ENCODE measurements at regions not wholly inside any gene's neighbourhood (a gene's known extent, or its start where the extent isn't known, plus 50 kb on each side); places are given as distances from the start of the nearest gene placed in this dataset.
"Not testable (repeated sequence)": the region's sequence is repeated elsewhere in the genome, so short reads cannot be mapped to it uniquely, and the experiment has no call there.

GRCh38 chr12:127829281-127830064, 437.5 kb upstream of the TMEM132C start:
- DNase-seq: no peak

GRCh38 chr12:127830065-127830460, 436.9 kb upstream of the TMEM132C start:
- no peak for DNase-seq

GRCh38 chr12:127830730-127831129, 436.2 kb upstream of the TMEM132C start:
- DNase-seq: no peak

DNA sequence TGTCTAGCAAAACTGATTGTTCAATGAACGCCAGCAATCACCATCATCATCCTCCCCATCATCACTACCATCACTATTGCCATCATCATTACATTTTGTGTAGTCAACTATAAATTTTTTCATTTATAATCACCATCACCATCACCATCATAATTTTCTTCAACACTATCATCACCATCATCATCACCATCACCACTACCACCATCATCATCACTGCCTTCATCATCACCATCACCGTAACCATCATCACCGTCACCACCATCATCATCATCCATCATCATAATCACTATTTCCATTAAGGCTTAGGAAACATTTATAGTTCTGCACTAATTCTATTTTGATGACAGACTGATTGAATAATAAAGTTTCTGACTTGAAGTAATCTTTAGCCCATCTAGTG, 434.8 kb upstream of the TMEM132C start:
- DNase-seq: no peak

GRCh38 chr12:127836802-127837201, 430.2 kb upstream of the TMEM132C start:
- not testable (repeated sequence) for DNase-seq

DNA sequence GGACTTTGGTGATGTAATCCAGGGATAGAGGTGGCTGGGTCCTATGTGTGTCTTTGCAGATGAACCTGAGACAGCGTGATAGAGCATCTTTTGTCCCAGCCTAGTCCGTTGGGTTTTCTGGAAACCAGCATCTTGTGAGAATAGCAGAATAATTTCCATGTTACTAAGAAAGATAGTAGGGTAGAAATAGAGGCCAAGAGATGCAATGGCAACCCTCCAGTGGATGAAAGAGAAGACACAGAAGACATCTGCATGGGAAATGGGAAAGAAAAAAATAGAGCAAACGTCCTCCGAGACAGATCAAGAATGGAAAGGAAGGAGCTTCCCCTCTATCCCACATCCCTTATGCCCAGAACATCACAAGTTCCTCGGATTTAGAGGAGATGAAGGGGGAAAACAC, 409.3 kb upstream of the TMEM132C start:
- DNase-seq: no peak

DNA sequence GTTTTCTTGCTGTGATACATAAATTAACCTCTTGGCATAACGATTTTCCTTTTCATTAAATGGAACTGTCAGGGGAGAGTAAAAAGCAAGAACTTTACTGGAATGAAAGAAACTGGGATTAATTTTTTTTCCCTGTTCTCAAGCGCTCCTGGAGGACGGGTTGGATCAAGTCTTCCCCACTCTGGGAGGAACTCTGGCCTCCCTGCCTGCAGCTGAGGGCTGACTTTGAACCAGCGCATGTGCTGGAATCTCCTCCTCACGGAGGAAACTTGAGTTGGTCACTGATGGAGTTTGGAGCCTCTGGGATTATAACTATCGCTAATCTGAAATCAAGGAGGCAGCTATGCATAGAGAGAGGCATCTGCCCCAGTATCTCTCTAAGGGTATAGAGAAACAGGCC, 406.4 kb upstream of the TMEM132C start:
- no peak for DNase-seq

GRCh38 chr12:127861406-127861805, 405.6 kb upstream of the TMEM132C start:
- DNase-seq: no peak

GRCh38 chr12:127873306-127873705, 393.7 kb upstream of the TMEM132C start:
- DNase-seq: no peak

- no peak for DNase-seq
These were observed 385.4 kb upstream of the TMEM132C start for GRCh38 chr12:127881371-127882140.

DNA sequence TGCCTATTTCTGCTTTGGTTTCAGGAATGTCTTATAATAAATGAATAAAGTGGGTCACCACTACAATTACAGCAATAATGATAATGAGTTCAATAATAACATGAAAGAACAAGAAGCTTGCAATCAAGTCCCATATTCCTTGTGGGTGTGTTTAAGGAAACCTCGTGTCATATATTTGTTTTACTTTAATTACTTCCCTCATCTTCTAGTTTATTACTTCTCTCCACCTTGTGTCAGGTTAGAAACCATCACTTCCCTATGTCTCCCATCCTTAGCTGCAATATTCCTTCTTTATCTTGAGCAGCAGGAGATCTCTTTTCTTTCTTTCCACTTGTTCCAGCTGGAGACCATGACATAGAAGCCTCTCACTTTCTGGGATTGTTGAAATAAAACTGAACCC, 384.0 kb upstream of the TMEM132C start:
- DNase-seq: no peak

DNA sequence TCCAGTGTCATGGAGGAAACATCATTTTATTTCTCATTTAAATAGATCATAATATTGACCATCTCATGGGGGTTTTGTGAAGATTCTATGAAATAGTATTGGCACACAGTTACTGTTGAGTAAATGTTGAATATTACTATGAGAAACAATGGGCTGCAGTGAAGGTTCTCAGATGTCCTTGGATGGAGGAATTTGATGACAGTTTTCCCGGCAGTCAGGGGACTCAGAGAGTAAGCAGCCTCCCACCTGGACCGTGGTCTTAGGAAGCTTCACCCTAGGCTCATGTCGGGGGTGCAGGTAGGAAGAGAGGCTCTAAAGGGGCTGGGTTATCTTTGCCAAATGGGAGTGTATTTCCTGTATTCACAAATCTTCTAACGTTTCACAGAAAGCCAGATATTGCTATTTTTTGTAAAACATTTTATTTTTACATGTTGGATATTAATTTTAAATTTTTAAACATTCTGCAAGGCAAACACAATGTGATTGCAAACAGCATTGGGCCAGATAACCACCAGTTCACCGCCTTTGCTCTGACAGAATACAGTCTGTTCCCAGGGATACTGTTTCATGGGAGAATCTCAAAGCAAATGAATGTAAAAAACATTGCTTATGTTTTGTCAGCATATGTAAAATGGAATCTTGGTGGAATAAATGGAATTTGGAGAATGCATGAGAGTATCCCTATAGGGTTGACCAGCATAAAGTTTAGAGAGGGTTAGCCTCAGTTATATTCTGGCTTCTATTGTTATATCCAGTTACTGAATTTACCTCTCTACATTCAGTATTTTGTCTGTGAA, 380.8 kb upstream of the TMEM132C start:
- no peak for DNase-seq

- no peak for DNase-seq
These were observed 380.1 kb upstream of the TMEM132C start for GRCh38 chr12:127886827-127887226.

- no peak for DNase-seq
These were observed 377.8 kb upstream of the TMEM132C start for GRCh38 chr12:127888943-127889719.

- DNase-seq: peak; percentile 14
These were observed 372.9 kb upstream of the TMEM132C start for GRCh38 chr12:127893895-127894609.

DNA sequence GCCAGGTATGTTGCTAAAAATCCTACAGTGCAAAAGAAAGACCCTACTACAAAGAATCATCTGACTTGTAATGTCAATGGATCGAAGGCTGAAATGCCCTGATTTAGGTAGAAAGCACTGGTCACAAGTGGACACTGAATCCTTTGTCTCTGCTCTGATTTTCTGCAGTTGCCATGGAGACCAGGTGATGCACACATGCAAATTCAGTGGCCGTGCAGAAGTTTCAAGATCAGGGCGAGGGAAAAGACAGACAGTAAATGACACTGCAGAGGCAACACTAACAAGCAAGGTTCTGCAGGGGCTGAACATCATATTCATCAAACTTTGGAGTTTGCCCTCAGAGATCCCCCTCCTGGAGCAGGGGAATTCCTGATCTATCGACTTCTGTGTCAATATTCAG, 370.3 kb upstream of the TMEM132C start:
- DNase-seq: no peak

GRCh38 chr12:127898616-127899015, 368.4 kb upstream of the TMEM132C start:
- DNase-seq: no peak

DNA sequence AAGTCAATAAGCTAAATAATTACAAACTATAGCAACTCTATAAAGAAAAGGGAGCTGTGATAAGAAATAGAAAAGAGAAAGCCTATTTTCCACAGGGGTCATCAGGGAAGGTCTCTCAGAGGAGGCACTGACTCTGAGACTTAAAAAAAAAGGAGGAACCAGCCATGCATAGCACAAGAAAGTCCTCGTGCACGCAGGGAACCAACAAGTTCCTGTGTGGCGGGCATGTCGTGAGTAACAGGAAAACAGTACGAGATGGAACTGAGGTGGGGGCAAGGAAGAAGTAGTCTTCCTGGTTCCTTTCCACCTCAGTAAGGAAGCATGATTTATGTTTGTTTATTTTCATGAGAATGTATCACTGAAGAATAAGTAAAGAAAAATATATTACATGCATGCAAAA, 367.0 kb upstream of the TMEM132C start:
- no peak for DNase-seq

DNA sequence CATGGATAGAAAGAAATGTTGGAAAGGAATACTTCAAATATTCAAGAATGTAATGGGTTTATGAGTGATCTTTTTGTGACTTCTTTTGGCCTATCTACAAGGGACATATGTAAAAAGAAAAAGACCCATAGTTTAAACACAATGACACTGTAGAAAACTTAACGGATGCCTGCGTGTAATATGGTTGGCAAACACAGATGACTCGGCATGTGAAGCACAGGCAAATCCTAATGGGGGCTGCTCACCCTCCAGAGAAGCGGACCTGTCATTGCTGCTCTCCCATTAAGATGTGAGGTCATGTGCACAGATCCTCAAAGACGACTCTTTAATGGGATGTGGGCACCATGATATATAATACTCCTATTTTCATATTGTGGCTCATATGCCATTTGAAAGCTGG, 366.6 kb upstream of the TMEM132C start:
- DNase-seq: no peak

- no peak for DNase-seq
These were observed 363.8 kb upstream of the TMEM132C start for GRCh38 chr12:127903146-127903545.

DNA sequence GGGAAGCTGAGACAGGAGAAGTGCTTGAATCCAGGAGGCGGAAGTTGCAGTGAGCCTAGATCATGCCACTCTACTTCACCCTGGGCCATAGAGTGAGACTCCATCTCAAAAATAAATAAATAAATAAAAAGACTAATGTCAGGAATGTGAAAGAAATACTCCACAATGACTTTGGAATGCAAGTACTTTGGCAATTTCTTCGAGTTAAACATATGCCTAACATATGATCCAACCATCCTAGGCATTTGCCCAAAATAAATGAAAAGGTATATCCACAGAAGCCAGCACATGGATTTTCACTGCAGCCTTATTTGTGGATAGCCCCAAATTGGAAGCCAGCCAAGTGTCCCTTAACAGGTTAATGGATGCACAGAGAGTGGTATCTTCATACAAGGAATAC, 357.9 kb upstream of the TMEM132C start:
- no peak for DNase-seq

GRCh38 chr12:127911291-127911690, 355.7 kb upstream of the TMEM132C start:
- DNase-seq: no peak
